ENCODE measurements at regions not wholly inside any gene's neighbourhood (a gene's known extent, or its start where the extent isn't known, plus 50 kb on each side); places are given as distances from the start of the nearest gene placed in this dataset.

DNA sequence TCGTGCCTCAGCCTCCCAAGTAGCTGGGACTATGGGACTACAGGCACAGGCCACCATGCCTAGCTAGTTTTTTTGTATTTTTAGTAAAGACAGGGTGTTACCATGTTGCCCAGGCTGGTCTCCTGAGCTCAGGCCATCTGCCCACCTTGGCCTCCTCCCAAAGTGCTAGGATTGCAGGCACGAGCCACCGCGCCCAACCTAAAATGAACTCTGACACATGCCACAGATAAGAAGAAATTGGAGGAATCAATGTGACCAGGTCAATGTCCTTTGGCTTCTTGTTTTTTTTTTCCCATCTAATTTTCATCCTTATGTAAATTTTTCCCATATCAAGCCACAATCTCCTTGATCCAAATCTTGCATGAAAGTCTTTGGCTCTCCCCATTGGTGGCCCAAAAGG, 68.1 kb upstream of the SOX21 start:
- DNase-seq: no peak
- Histone ChIP-seq H3K4me1 (ENCODE audit: control insufficient read depth, insufficient read depth, low read length) (no peaks in the 10 kb centered on the region), H3K56ac (ENCODE audit: extremely low read depth, insufficient read depth, low read length) (no peak overlapping the region), H3K9ac (ENCODE audit: low read depth, low read length) (no peak overlapping the region), H2AK9ac (replicated peaks; ENCODE audit: low read depth, low read length, poor library complexity) (no peak overlapping the region), H2BK5ac (ENCODE audit: low read depth, low read length, poor library complexity, severe bottlenecking) (no peak overlapping the region), H2AK5ac (ENCODE audit: low read depth, low read length) (no peak overlapping the region), H3K18ac (ENCODE audit: low read depth, low read length) (no peak overlapping the region), H4K20me1 (ENCODE audit: insufficient read depth, low read length) (no peaks in the 10 kb centered on the region), H3K79me1 (ENCODE audit: low read depth in 1 of 2, low read length in 2 of 2) (no peaks in the 10 kb centered on the region), H4K91ac (ENCODE audit: insufficient read depth, low read depth, low read length) (no peak overlapping the region), H3K23ac (ENCODE audit: low read depth, low read length) (no peak overlapping the region), H2BK15ac (ENCODE audit: low read depth, low read length) (no peak overlapping the region), H3K27me3 (ENCODE audit: control insufficient read depth, insufficient read depth, low read length) (no peaks in the 10 kb centered on the region), H3K4me3 (ENCODE audit: insufficient read depth, low read depth, low read length) (no peak overlapping the region), H4K5ac (ENCODE audit: low read depth, low read length) (no peak overlapping the region), H2AFZ (replicated peaks; ENCODE audit: low read length, poor library complexity) (no peak overlapping the region), H3K9me3 (ENCODE audit: control insufficient read depth, insufficient read depth, low read length) (no peaks in the 10 kb centered on the region), H3K4ac (ENCODE audit: low read depth, low read length) (no peak overlapping the region), H2BK120ac (ENCODE audit: low read depth, low read length) (no peak overlapping the region), H3K4me2 (ENCODE audit: low read depth, low read length) (no peak overlapping the region), H3K14ac (replicated peaks; ENCODE audit: low read depth, low read length) (no peak overlapping the region), H2BK20ac (ENCODE audit: low read depth, low read length) (no peak overlapping the region), H3K36me3 (ENCODE audit: control insufficient read depth, insufficient read depth, low read length) (no peaks in the 10 kb centered on the region), H3K9me1 (ENCODE audit: insufficient read depth, low read length) (no peaks in the 10 kb centered on the region), H4K8ac (ENCODE audit: low read depth in 2 of 2, low read length in 2 of 2) (no peak overlapping the region), H3K27ac (ENCODE audit: insufficient read depth, low read length) (no peak overlapping the region)
- no TSS peak for BruUV-seq (replicated peaks)
- ATAC-seq (ENCODE audit: low read depth): no peak
- ChIA-PET CTCF (no interaction called here), POLR2A (ENCODE audit: unreplicated experiment) (no interaction called here)
- no peak for TF ChIP-seq CHD1 (IDR thresholded peaks at IDR 0.05; ENCODE audit: low read depth, low read length)
- TF ChIP-seq MXI1 (IDR thresholded peaks at IDR 0.05; ENCODE audit: borderline replicate concordance, low read depth, low read length): no peak
- no peak for TF ChIP-seq FOS (IDR thresholded peaks at IDR 0.05; ENCODE audit: low read depth, low read length)
- no peak for TF ChIP-seq NFE2L2 (IDR thresholded peaks at IDR 0.05; ENCODE audit: low read depth, low read length)
- TF ChIP-seq BHLHE40 (IDR thresholded peaks at IDR 0.05; ENCODE audit: low read depth, low read length): no peak
- TF ChIP-seq POLR2A (IDR thresholded peaks at IDR 0.05; ENCODE audit: low read depth, low read length): no peak
- TF ChIP-seq MAZ (IDR thresholded peaks at IDR 0.05; ENCODE audit: borderline replicate concordance, low read depth, low read length): no peak
- TF ChIP-seq, protein P1, sequence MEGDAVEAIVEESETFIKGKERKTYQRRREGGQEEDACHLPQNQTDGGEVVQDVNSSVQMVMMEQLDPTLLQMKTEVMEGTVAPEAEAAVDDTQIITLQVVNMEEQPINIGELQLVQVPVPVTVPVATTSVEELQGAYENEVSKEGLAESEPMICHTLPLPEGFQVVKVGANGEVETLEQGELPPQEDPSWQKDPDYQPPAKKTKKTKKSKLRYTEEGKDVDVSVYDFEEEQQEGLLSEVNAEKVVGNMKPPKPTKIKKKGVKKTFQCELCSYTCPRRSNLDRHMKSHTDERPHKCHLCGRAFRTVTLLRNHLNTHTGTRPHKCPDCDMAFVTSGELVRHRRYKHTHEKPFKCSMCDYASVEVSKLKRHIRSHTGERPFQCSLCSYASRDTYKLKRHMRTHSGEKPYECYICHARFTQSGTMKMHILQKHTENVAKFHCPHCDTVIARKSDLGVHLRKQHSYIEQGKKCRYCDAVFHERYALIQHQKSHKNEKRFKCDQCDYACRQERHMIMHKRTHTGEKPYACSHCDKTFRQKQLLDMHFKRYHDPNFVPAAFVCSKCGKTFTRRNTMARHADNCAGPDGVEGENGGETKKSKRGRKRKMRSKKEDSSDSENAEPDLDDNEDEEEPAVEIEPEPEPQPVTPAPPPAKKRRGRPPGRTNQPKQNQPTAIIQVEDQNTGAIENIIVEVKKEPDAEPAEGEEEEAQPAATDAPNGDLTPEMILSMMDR (conservative IDR thresholded peaks at IDR 0.05; ENCODE audit: low read depth, low read length): no peak
- no peak for TF ChIP-seq RFX5 (IDR thresholded peaks at IDR 0.05; ENCODE audit: low read depth, low read length)
- TF ChIP-seq SMC3 (IDR thresholded peaks at IDR 0.05; ENCODE audit: low read depth, low read length): no peak
- no peak for TF ChIP-seq MAFK (IDR thresholded peaks at IDR 0.05; ENCODE audit: low read depth, low read length)
- TF ChIP-seq, protein P2, sequence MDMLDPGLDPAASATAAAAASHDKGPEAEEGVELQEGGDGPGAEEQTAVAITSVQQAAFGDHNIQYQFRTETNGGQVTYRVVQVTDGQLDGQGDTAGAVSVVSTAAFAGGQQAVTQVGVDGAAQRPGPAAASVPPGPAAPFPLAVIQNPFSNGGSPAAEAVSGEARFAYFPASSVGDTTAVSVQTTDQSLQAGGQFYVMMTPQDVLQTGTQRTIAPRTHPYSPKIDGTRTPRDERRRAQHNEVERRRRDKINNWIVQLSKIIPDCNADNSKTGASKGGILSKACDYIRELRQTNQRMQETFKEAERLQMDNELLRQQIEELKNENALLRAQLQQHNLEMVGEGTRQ (IDR thresholded peaks at IDR 0.05; ENCODE audit: low read depth, low read length): no peak
- TF ChIP-seq, protein P3, sequence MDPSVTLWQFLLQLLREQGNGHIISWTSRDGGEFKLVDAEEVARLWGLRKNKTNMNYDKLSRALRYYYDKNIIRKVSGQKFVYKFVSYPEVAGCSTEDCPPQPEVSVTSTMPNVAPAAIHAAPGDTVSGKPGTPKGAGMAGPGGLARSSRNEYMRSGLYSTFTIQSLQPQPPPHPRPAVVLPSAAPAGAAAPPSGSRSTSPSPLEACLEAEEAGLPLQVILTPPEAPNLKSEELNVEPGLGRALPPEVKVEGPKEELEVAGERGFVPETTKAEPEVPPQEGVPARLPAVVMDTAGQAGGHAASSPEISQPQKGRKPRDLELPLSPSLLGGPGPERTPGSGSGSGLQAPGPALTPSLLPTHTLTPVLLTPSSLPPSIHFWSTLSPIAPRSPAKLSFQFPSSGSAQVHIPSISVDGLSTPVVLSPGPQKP (IDR thresholded peaks at IDR 0.05; ENCODE audit: borderline replicate concordance, low read depth, low read length): no peak
- no peak for TF ChIP-seq CEBPB (IDR thresholded peaks at IDR 0.05; ENCODE audit: low read depth, low read length)
- TF ChIP-seq RAD21 (IDR thresholded peaks at IDR 0.05; ENCODE audit: low read length): no peak
- TF ChIP-seq RCOR1 (IDR thresholded peaks at IDR 0.05; ENCODE audit: insufficient replicate concordance, low read length): no peak
- dilution Hi-C loops (cut with HindIII; ENCODE audit: low sequenced_read_pairs, unreplicated experiment): no loop called here
- intact Hi-C loops (cut with micrococcal nuclease): no loop called here
- WGBS, 2 experiments (ENCODE audit: extremely low coverage in 2 of 2, insufficient read length in 1 of 2): no CpG with 5 or more reads among the region's 4 CpGs
- in situ Hi-C loops (cut with MboI; ENCODE audit: low sequenced_read_pairs): no loop called here
